Left ventricle myocardium superior (tissue), 1 donor: ENCODE measurements at regions not wholly inside any gene's neighbourhood (a gene's known extent, or its start where the extent isn't known, plus 50 kb on each side); places are given as distances from the start of the nearest gene placed in this dataset.
A peak's percentile ranks its signal among the peaks of the same experiment; 100 is the strongest.

Experiments used
- ATAC-seq: fragments of 200-7000 bp; cut with Tn5 transposase; one replicate; pipeline ENCODE4 v1.9.1; 2020; ENCODE audit warnings: mild to moderate bottlenecking, moderate library complexity
- DNase-seq: peaks from one replicate; pipeline ENCODE4 v3.0.0-alpha.2; 2020
- intact Hi-C: fragments of 100-400 bp; cut with micrococcal nuclease; formaldehyde crosslinking; loops from one replicate; pipeline ENCODE4 v1.11.0; 2022
- donor health status: DM: no; HTN: yes; CAD: no; lungs with severe emphysema.

GRCh38 chr22:34122042-34122441 lies 201.8 kb upstream of the LARGE1 start:
- intact Hi-C loops = no loop called here
- ATAC-seq (no peak), DNase-seq (no peak)

GRCh38 chr22:34129691-34130486 lies 209.6 kb upstream of the LARGE1 start:
- intact Hi-C loops = no loop called here
- DNase-seq (no peak), ATAC-seq (no peak)

DNA sequence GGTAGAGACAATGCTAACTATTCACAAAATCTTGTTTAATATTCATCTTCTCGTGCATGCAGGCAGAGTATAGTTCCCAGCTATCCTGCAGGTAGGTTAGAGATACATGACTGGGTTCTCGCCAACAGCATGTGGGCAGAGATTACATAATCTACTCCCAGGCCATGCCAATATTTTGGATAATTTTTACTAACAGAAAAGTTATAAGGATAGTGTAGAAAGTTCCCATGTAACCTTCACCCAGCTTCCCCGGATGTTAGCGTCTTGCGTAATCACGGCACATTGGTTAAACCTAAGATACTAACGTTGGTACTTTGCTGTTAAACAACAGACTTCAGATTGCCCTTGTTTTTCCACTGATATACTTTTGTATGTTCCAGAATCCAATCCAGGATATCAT lies 215.5 kb upstream of the LARGE1 start:
- no peak for DNase-seq
- ATAC-seq = no peak
- intact Hi-C loops = no loop called here

GRCh38 chr22:34150023-34150422 lies 229.7 kb upstream of the LARGE1 start:
- DNase-seq (no peak), ATAC-seq (no peak)
- intact Hi-C loops = no loop called here

DNA sequence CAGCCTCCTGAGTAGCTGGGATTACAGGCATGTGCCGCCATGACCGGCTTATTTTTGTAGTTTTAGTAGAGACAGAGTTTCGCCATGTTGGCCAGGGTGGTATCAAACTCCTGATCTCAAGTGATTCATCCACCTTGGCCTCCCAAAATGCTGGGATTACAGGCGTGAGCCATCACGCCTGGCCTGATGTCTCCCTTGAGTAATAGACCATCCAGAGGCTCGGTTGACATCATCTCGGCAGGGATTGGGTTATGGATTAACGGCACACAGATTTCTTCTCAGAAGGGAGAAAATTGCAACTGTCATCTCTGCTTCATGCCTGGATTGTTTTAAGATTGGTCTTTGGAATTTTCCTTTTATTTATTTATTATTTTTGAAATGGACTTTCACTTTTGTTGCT lies 239.2 kb upstream of the LARGE1 start:
- DNase-seq = no peak
- intact Hi-C loops = no loop called here
- no peak for ATAC-seq

DNA sequence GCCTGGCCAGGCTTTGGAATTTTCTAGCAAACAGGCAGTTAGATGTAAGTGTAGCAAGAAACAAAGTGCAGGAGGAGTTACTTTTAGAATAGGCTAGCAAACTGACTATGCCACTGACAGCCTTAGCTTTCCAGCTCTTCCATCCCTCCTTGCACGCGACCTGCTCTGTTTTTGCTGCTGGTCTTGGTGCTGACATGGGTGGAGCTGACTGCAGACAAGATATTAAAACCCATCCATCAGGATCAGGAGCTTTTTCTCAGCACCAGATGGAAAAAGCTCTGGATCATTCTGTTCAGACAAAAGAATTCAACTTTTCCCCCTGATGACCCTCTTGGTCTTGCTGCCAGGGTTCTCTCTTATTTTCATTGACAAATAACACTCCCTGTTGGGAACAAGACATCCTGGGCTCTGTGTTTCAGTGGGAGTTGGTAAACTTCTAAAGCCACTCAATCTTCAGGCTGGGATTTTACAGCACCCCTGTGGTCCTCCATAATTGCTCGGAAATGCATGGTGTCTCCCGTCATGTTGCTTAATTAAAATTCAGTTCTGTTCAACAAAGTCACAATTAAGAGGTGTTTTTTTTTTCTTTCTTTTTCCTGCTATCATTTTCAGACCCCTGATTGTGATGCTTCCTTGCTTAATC lies 240.0 kb upstream of the LARGE1 start:
- ATAC-seq (no peak), DNase-seq (no peak)
- intact Hi-C loops = no loop called here

GRCh38 chr22:34161431-34162123 lies 241.3 kb upstream of the LARGE1 start:
- intact Hi-C loops = no loop called here
- no peak for ATAC-seq
- no peak for DNase-seq

GRCh38 chr22:34198976-34199375 lies 278.7 kb upstream of the LARGE1 start:
- intact Hi-C loops = no loop called here
- DNase-seq (no peak), ATAC-seq (no peak)

GRCh38 chr22:34210301-34210700 lies 290.0 kb upstream of the LARGE1 start:
- intact Hi-C loops = no loop called here
- DNase-seq (no peak), ATAC-seq (no peak)

GRCh38 chr22:34214372-34214771 lies 294.1 kb upstream of the LARGE1 start:
- intact Hi-C loops = no loop called here
- ATAC-seq = no peak
- DNase-seq = no peak

GRCh38 chr22:34225278-34225677 lies 305.0 kb upstream of the LARGE1 start:
- intact Hi-C loops = no loop called here
- no peak for DNase-seq
- peak; percentile 94 for ATAC-seq

DNA sequence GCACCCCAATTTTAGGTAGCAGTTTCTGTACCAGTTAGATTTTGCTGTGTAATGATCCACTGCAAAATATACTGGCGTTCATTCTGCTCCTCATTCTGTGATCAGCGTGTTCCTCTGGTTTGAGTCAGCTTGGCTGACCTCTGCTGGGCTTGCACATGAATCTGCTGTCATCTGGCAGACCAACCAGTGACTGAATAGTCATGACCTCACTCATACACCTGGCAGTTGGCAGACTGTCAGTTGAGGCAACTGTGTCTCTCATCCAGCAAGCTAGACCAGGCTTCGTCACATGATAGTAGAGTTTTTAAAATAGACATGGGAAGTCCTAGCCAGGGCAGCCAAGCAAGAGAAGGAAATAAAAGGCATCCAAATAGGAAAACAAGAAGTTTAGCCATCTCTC lies 316.3 kb upstream of the LARGE1 start:
- DNase-seq (peak; percentile 73), ATAC-seq (peak; percentile 99)
- intact Hi-C loops = no loop called here

DNA sequence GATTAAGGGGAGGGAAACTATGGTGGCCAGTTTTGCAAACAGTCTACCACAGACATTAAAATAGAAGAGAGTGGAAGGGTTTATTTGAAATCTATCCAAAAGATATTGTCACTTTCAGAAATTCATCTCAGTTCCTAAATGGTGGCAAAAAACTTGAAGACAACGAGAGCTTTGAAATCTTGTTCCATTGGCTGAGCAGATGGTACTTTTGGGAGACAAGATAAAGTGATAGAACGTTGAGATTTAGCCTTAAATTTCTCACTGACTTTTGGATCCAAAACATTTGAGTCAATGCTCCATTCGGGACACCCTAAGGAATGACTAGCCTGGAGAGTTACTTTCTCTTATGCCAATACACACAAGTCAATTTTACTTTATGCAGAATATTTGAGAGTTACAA lies 319.1 kb upstream of the LARGE1 start:
- ATAC-seq = no peak
- intact Hi-C loops = no loop called here
- no peak for DNase-seq

GRCh38 chr22:34243023-34243422 lies 322.7 kb upstream of the LARGE1 start:
- peak; percentile 97 for ATAC-seq
- intact Hi-C loops = no loop called here
- DNase-seq = peak; percentile 31

- ATAC-seq (peak; percentile 82), DNase-seq (peak; percentile 73)
- intact Hi-C loops = no loop called here
Observed at GRCh38 chr22:34255042-34255441, 334.8 kb upstream of the LARGE1 start.

GRCh38 chr22:34278121-34278520 lies 357.8 kb upstream of the LARGE1 start:
- ATAC-seq (peak; percentile 66), DNase-seq (no peak)
- intact Hi-C loops = no loop called here

DNA sequence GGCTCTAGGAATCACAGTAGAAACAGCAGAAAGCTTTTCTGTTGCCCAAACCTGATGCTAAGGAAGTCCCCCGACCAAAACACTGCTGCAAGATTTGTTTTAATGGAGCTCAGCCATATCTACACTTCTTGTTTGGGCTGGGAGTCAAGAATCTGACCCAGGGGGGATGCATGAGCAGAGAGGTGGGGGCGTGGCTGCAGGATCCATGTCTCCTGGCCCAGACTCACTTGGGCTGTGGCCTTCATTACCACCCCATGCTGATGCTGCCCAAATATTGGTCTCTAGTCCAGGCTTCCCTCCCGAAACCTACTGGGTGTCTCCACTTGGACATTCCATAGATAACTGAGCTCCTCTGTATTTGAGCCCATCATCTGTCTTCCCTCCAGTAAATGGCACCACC lies 361.5 kb upstream of the LARGE1 start:
- intact Hi-C loops = no loop called here
- ATAC-seq = peak; percentile 37
- DNase-seq = no peak

- no peak for DNase-seq
- intact Hi-C loops = no loop called here
- ATAC-seq = no peak
Observed at GRCh38 chr22:34283844-34284243, 363.6 kb upstream of the LARGE1 start.

DNA sequence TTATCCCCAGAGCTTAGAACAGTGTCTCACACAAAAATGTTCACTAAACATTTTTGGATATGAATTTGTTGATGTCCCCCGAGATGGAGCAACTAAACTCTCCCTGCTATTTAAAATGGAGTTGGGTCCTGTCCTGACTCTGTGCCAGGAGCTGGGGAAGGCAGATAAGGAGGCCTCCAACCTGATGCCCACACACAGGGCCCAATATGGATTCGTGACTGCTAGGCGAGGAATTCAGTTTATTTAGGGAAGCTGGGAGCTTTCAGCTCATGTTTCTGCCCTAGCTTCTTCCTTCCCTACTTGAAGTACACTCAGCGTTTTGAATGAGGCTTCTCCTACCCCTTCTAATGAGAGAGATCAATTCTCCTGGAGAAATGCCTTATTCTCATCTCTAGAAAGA lies 373.0 kb upstream of the LARGE1 start:
- peak; percentile 38 for ATAC-seq
- intact Hi-C loops = no loop called here
- no peak for DNase-seq

GRCh38 chr22:34294476-34294875 lies 374.2 kb upstream of the LARGE1 start:
- ATAC-seq = no peak
- intact Hi-C loops = no loop called here

DNA sequence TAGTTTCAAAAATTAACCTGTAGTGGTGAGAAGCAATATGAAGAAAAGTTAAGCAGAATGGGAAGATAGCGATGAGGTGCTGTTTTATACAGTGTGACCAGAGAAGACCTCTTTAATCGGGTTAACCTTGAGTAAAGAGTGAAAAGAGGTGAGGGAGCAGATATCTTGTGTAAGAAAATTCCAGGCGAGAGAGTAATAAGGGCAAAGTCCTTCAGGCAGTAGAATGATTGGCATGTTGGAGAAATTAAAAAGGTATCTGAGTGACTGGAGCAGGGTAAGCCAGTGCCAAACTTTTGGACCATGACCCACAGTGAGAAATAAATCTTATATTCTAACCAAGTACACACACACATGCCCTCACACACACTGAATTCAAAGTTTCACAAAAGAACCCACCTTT lies 374.7 kb upstream of the LARGE1 start:
- no peak for DNase-seq
- intact Hi-C loops = no loop called here

More at GRCh38 chr22:34294476-34294875, 374.2 kb upstream of the LARGE1 start:
- DNase-seq = no peak

More for the DNA sequence above, 374.7 kb upstream of the LARGE1 start:
- ATAC-seq = no peak
